HG03565 (cell line): ENCODE measurements at regions not wholly inside any gene's neighbourhood (a gene's known extent, or its start where the extent isn't known, plus 50 kb on each side); places are given as distances from the start of the nearest gene placed in this dataset.

Experiments used
- ATAC-seq: cut with Tn5 transposase; IDR thresholded peaks from one replicate; pipeline ENCODE4 v1.9.1; 2021; ENCODE audit warnings: mild to moderate bottlenecking, moderate library complexity; ENCODE audit not compliant: unreplicated experiment

DNA sequence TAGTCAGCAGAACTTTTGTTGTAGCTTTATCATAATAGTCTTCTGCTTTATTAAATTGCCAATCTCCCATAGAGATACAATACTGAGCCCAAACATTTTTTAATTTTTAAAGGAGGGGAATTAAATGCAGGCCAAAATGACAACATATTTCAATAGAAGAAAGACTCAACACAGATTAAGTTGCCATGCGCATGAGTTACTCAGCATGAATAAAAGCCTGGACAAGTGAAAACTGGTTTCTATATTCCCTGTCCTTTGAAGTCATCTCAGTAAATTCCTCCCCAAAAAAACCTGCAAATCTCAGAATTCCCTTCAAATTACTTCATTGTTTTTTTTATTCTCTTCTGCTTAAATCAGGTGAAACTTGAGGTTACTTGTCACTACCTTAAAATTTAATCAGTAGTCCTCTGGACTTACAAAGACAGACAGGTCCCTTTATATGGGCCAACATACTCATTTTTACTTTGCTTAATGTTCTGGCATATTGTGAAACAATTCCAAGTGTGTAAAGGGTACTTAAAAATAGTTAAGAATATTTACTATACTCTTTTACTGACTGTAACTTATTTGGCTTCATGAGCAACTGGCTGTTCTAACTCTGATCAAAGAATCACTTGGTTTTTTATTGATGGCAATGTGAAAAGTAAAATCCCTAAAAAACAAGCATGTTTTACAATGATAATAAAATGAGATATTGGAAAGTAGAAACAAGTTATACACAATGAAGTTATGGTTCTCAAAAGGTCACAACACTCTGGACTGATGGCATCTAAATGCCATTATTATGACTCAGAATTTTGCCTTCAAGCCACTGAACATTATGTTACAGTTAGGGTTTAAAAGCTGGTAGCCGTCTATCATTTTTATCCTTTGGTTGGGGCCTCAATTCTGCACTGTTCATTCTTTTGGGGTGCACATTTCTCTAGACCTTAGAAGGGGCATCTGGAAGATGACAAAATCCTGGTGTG is 49.9 kb upstream of the COL21A1 start:
- ATAC-seq: no peak
